Left cardiac atrium (tissue), 4 donors: ENCODE measurements at regions not wholly inside any gene's neighbourhood (a gene's known extent, or its start where the extent isn't known, plus 50 kb on each side); places are given as distances from the start of the nearest gene placed in this dataset.
"Not testable (repeated sequence)": the region's sequence is repeated elsewhere in the genome, so short reads cannot be mapped to it uniquely, and the experiment has no call there.

Source experiments
- ATAC-seq, 2 donors: fragments of 200-7000 bp; cut with Tn5 transposase; one replicate each; pipeline ENCODE4 v1.9.1; 2020; ENCODE audit warnings: mild to moderate bottlenecking in 2 of 2, moderate library complexity in 2 of 2
- DNase-seq: peaks from one replicate; pipeline ENCODE4 v3.0.0-alpha.2; 2020
- intact Hi-C, 2 donors: fragments of 100-400 bp; cut with DNase I; formaldehyde crosslinking; loops; one replicate each; pipeline versions ENCODE4 v1.14.1 to v1.15.1; 2022 to 2023
- donor health status: DM: no; HTN: yes; CAD: no.
- donor health status: DM: no; HTN: yes; CAD: no; lungs with severe emphysema.
- donor health status: DM: yes; HTN: yes; CAD: no.
- donor health status: Dilated cardiomyopathy.

- intact Hi-C loops: no loop called here
- ATAC-seq: no peak
- DNase-seq: no peak
Measured at GRCh38 chr14:46451800-46452199, 199.8 kb downstream of the RPL10L start.

- ATAC-seq (no peak), DNase-seq (no peak)
- intact Hi-C loops: no loop called here
Measured at GRCh38 chr14:46444666-46445065, 206.9 kb downstream of the RPL10L start.

GRCh38 chr14:46433381-46433780 lies 218.2 kb downstream of the RPL10L start:
- DNase-seq (no peak), ATAC-seq (no peak)
- intact Hi-C loops: no loop called here

GRCh38 chr14:46432516-46432915 lies 219.1 kb downstream of the RPL10L start:
- intact Hi-C loops: no loop called here
- DNase-seq (no peak), ATAC-seq (no peak)

GRCh38 chr14:46417066-46417465 lies 234.5 kb downstream of the RPL10L start:
- no peak for DNase-seq
- intact Hi-C loops: no loop called here
- no peak for ATAC-seq

GRCh38 chr14:46404865-46405811 lies 246.4 kb downstream of the RPL10L start:
- intact Hi-C loops: no loop called here
- DNase-seq (no peak), ATAC-seq (no peak)

GRCh38 chr14:46402001-46402690 lies 249.4 kb downstream of the RPL10L start:
- DNase-seq, ATAC-seq, intact Hi-C loops: not testable (repeated sequence)

- intact Hi-C loops: no loop called here
- no peak for DNase-seq
- no peak for ATAC-seq
Measured at GRCh38 chr14:46401066-46401465, 250.5 kb downstream of the RPL10L start.

GRCh38 chr14:46399049-46399448 lies 252.5 kb downstream of the RPL10L start:
- intact Hi-C loops: no loop called here
- no peak for DNase-seq
- ATAC-seq: no peak

GRCh38 chr14:46384611-46385010 lies 267.0 kb downstream of the RPL10L start:
- intact Hi-C loops: no loop called here
- DNase-seq (no peak), ATAC-seq (no peak)

GRCh38 chr14:46381674-46382073 lies 269.9 kb downstream of the RPL10L start:
- DNase-seq (no peak), ATAC-seq (no peak)
- intact Hi-C loops: no loop called here

GRCh38 chr14:46378248-46378647 lies 273.3 kb downstream of the RPL10L start:
- DNase-seq: no peak
- intact Hi-C loops: no loop called here
- no peak for ATAC-seq

GRCh38 chr14:46377305-46377704 lies 274.3 kb downstream of the RPL10L start:
- ATAC-seq (no peak), DNase-seq (no peak)
- intact Hi-C loops: no loop called here

- intact Hi-C loops: no loop called here
- DNase-seq (no peak), ATAC-seq (no peak)
Measured at GRCh38 chr14:46369391-46369790, 282.2 kb downstream of the RPL10L start.

GRCh38 chr14:46368275-46368674 lies 283.3 kb downstream of the RPL10L start:
- DNase-seq (no peak), ATAC-seq (no peak)
- intact Hi-C loops: no loop called here

- intact Hi-C loops: no loop called here
- no peak for ATAC-seq
- DNase-seq: no peak
Measured at GRCh38 chr14:46352844-46353243, 298.7 kb downstream of the RPL10L start.

GRCh38 chr14:46344327-46344937 lies 307.1 kb downstream of the RPL10L start:
- DNase-seq (no peak), ATAC-seq (no peak)
- intact Hi-C loops: no loop called here

- ATAC-seq (no peak), DNase-seq (no peak)
- intact Hi-C loops: no loop called here
Measured at GRCh38 chr14:46325777-46326176, 325.8 kb downstream of the RPL10L start.

GRCh38 chr14:46325157-46325556 lies 326.4 kb downstream of the RPL10L start:
- intact Hi-C loops: no loop called here
- DNase-seq (no peak), ATAC-seq (no peak)

- intact Hi-C loops: no loop called here
- ATAC-seq: no peak
Measured at GRCh38 chr14:46323404-46323762, 328.2 kb downstream of the RPL10L start.

More at GRCh38 chr14:46323404-46323762, 328.2 kb downstream of the RPL10L start:
- DNase-seq: no peak
